Nephron (organoid): ENCODE measurements at regions not wholly inside any gene's neighbourhood (a gene's known extent, or its start where the extent isn't known, plus 50 kb on each side); places are given as distances from the start of the nearest gene placed in this dataset.

Experiments
- H3K27ac Mint-ChIP-seq, 3 experiments: 2 replicates each; pipeline ENCODE4 v1.8.0; 2020; ENCODE audit warnings: mixed read lengths in 3 of 3, mild to moderate bottlenecking in 2 of 3, moderate library complexity in 1 of 3
- H3K27me3 Mint-ChIP-seq: 2 replicates; pipeline ENCODE4 v1.8.0; 2021; ENCODE audit warnings: low read depth, mild to moderate bottlenecking, moderate library complexity, mixed read lengths
- H3K36me3 Mint-ChIP-seq: 2 replicates; pipeline ENCODE4 v1.8.0; 2020; ENCODE audit warnings: low read depth, mixed read lengths
- H3K4me1 Mint-ChIP-seq: 2 replicates; pipeline ENCODE4 v1.8.0; 2020; ENCODE audit warnings: mixed read lengths
- H3K4me3 Mint-ChIP-seq, 3 experiments: 2 replicates each; pipeline ENCODE4 v1.8.0; 2020; ENCODE audit warnings: mild to moderate bottlenecking in 3 of 3, mixed read lengths in 3 of 3, moderate library complexity in 2 of 3
- H3K9me3 Mint-ChIP-seq: 2 replicates; pipeline ENCODE4 v1.8.0; 2020; ENCODE audit warnings: mixed read lengths
- TF ChIP-seq, protein P1 (sequence below), 3 experiments: fragments of 200-600 bp; sonication (generic); IDR thresholded peaks; one replicate each; pipeline ENCODE4 v1.5.0; 2021; ENCODE audit warnings: antibody characterized with exemption in 3 of 3; ENCODE audit not compliant: unreplicated experiment in 3 of 3

DNA sequence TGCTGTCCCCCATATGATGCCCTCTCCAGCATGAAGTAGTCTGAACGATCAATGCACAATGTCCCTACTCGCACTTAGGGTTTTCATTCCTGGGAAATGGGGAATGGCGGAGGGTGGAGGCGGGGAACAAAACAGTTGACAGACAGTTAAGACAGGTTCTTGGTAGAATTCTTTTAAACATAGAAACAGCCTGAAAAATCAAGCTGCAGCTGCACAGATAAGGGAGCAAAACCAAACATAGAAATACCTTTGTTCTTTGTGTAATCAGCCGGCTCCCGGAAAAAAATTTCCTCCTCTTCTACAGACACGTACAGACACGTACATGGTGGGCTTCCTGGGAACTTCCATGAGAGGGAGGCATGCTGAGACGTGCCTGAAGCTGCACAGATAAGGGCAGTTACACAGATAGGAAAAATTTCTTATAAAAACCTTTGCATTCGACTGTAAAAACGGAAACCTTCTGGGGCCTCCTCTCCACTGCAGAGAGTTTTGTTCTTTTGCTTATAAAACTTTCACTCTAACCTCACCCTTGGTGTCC lies 662.4 kb upstream of the PTPRD start:
- Mint-ChIP-seq H3K27ac (no peak overlapping the region), H3K4me1 (no peaks in the 10 kb centered on the region), H3K36me3 (no peaks in the 10 kb centered on the region), H3K27me3 (no peaks in the 10 kb centered on the region), H3K4me3 (no peak overlapping the region), H3K9me3 (peaks cover 5% of the 10 kb centered on the region)
- TF ChIP-seq, protein P1, sequence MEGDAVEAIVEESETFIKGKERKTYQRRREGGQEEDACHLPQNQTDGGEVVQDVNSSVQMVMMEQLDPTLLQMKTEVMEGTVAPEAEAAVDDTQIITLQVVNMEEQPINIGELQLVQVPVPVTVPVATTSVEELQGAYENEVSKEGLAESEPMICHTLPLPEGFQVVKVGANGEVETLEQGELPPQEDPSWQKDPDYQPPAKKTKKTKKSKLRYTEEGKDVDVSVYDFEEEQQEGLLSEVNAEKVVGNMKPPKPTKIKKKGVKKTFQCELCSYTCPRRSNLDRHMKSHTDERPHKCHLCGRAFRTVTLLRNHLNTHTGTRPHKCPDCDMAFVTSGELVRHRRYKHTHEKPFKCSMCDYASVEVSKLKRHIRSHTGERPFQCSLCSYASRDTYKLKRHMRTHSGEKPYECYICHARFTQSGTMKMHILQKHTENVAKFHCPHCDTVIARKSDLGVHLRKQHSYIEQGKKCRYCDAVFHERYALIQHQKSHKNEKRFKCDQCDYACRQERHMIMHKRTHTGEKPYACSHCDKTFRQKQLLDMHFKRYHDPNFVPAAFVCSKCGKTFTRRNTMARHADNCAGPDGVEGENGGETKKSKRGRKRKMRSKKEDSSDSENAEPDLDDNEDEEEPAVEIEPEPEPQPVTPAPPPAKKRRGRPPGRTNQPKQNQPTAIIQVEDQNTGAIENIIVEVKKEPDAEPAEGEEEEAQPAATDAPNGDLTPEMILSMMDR (IDR thresholded peaks at IDR 0.05; ENCODE audit: unreplicated experiment in 3 of 3), result no peak

DNA sequence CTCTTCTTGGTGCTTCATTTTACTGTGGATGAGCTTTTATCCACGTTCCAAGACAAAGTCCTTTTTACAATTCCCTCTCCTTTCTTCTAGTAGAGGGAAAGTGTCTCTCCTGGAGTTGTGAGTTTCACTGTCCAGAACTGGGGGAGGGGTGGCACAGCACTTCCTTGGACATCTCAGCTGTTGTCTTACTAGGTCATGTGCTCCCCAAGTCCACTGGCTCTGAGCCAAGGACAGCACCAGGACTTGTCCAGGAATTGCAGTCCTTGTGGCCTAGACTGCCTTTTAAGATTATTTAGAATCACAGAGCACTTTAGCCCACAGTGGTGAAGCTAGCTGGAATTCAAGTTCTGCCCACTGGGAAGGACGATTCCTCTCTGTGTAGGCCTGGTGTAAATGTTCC lies 700.2 kb upstream of the PTPRD start:
- Mint-ChIP-seq H3K27me3 (peaks cover 5% of the 10 kb centered on the region), H3K27ac (peak overlapping the region in 2 of 3 experiments; percentile 25 to 30), H3K4me3 (no peak overlapping the region), H3K9me3 (peaks cover 6% of the 10 kb centered on the region), H3K36me3 (no peaks in the 10 kb centered on the region), H3K4me1 (peaks cover 7% of the 10 kb centered on the region)
- TF ChIP-seq, protein P1 (IDR thresholded peaks at IDR 0.05; ENCODE audit: unreplicated experiment in 3 of 3), result no peak

DNA sequence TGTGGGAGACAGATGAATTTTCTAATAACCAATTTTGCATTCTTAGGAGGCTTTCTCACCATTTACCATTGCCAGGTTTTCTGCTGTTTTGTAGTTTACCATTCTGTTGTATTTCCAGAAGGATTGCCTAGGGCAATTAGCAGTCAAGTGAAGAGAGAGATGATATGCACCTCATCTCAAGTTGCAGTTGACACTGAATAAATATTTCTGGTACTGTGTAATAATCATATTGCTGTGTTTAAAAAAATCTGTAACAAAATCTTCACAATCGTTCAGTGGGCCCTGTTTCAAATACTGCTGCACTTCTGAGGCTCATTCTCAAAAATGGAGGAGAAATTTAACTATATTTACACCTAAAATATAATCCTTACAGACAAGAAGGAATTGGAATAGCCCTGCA lies 706.1 kb upstream of the PTPRD start:
- TF ChIP-seq, protein P1 (IDR thresholded peaks at IDR 0.05; ENCODE audit: unreplicated experiment in 3 of 3), result no peak
- no peak overlapping the region for H3K4me3 Mint-ChIP-seq
- H3K27ac Mint-ChIP-seq, result no peak overlapping the region
- no peaks in the 10 kb centered on the region for H3K9me3 Mint-ChIP-seq
- H3K4me1 Mint-ChIP-seq, result peaks cover 6% of the 10 kb centered on the region
- H3K36me3 Mint-ChIP-seq, result no peaks in the 10 kb centered on the region
- no peaks in the 10 kb centered on the region for H3K27me3 Mint-ChIP-seq

DNA sequence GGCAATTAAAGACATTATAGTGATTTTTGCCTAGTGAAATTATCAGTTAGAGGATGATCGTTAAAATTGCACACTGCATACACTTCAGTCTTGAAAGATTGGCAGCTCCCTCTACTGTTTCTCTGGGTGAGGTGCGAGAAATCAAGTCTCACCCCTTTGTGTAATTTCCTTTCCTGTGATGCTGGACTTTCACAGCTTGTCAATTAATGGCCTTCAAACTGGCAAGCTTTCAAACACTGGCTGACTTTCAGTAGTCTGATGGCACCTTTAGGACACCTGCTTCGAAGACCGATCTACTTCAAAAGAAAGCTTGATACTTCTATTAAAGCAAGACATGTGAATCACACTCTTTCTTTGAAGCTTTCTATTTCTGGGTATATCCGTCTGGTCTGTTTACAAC lies 706.7 kb upstream of the PTPRD start:
- no peaks in the 10 kb centered on the region for H3K27me3 Mint-ChIP-seq
- no peaks in the 10 kb centered on the region for H3K9me3 Mint-ChIP-seq
- H3K27ac Mint-ChIP-seq, result no peak overlapping the region
- TF ChIP-seq, protein P1 (IDR thresholded peaks at IDR 0.05; ENCODE audit: unreplicated experiment in 3 of 3), result peak; percentile 63 to 70 (median 68)
- no peaks in the 10 kb centered on the region for H3K36me3 Mint-ChIP-seq
- H3K4me3 Mint-ChIP-seq, result peak overlapping the region in 1 of 3 experiments; percentile 20
- peaks cover 6% of the 10 kb centered on the region for H3K4me1 Mint-ChIP-seq

DNA sequence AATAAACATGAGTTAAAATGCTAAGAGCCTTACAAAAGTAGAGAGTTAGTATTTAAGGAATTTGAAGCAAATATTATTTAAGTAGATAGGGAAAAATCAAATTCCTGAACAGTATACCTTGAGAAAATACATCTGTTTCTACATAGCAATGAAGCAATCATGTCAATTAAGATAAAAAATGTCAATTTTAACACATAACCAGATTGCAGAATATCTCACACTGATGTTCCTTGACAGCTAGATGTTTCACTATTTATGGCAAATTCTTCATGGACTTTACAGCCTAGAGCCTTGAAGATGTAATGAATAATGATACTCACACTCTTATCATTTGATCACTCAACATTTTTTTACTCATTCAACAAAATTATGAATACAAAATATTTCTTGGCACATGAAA lies 708.2 kb upstream of the PTPRD start:
- Mint-ChIP-seq H3K27ac (no peak overlapping the region), H3K36me3 (no peaks in the 10 kb centered on the region), H3K4me3 (no peak overlapping the region), H3K9me3 (no peaks in the 10 kb centered on the region), H3K4me1 (peaks cover 6% of the 10 kb centered on the region), H3K27me3 (no peaks in the 10 kb centered on the region)
- TF ChIP-seq, protein P1 (IDR thresholded peaks at IDR 0.05; ENCODE audit: unreplicated experiment in 3 of 3), result no peak

DNA sequence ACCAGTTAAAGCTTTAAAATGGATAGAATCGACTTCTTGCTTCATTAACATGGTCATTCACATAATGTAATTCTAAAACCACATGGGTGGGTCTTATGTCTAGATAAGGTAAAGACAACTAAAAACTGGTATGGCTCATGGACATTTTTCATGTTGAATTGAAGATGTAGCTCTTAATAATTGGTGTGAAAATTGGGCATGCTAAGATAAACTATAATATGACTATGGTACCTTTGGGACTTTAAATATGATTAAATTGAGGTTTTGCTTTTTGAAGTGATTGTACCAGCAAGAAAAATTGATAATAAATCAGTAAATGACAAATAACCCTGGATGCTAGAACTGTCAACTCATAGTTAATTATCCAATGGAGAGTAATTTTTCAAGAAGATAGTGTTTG lies 710.7 kb upstream of the PTPRD start:
- Mint-ChIP-seq H3K27ac (no peak overlapping the region), H3K4me1 (peaks cover 6% of the 10 kb centered on the region), H3K27me3 (no peaks in the 10 kb centered on the region), H3K36me3 (no peaks in the 10 kb centered on the region), H3K4me3 (no peak overlapping the region), H3K9me3 (no peaks in the 10 kb centered on the region)
- TF ChIP-seq, protein P1 (IDR thresholded peaks at IDR 0.05; ENCODE audit: unreplicated experiment in 3 of 3), result no peak
